GM12878 (cell line): ENCODE measurements at regions not wholly inside any gene's neighbourhood (a gene's known extent, or its start where the extent isn't known, plus 50 kb on each side); places are given as distances from the start of the nearest gene placed in this dataset.

Source experiments
- ATAC-seq: fragments of 200-7000 bp; cut with Tn5 transposase; 3 replicates; pipeline ENCODE4 v1.9.1; 2020; ENCODE audit warnings: mild to moderate bottlenecking, moderate library complexity
- BruUV-seq: library from RNA; stranded (reverse); fragments of 400-500 nt; replicated peaks from 2 replicates; lab custom pipeline; 2021; lab: Mats Ljungman, UMichigan
- CTCF ChIA-PET: fragments of 300-600 bp; sonication (Branson Sonifier 250); formaldehyde crosslinking; extraction: SDS; loops from one replicate; lab custom pipeline; 2021; ENCODE audit warnings: inconsistent platforms; lab: Yijun Ruan, JAX
- POLR2A ChIA-PET: fragments of 350-600 bp; formaldehyde crosslinking; extraction: SDS; loops from one replicate; lab custom pipeline; 2021; ENCODE audit warnings: inconsistent platforms; lab: Charles Lee
- RAD21 ChIA-PET: fragments of 300-600 bp; sonication (Branson Sonifier 250); formaldehyde crosslinking; loops from one replicate; lab custom pipeline; 2023; ENCODE audit warnings: antibody characterized with exemption; ENCODE audit not compliant: unreplicated experiment; lab: Charles Lee
- SMC1A ChIA-PET: fragments of 300-600 bp; sonication (Branson Sonifier 250); formaldehyde crosslinking; loops from one replicate; lab custom pipeline; 2023; ENCODE audit not compliant: unreplicated experiment, uncharacterized antibody; lab: Charles Lee
- DNase-seq: peaks from one replicate; pipeline ENCODE4 v3.0.0-alpha.2; 2011; ENCODE audit warnings: low read depth, low spot score
- FAIRE-seq: peaks from 3 replicates; lab custom pipeline; 2011; peaks lifted over from hg19 to GRCh38; lab: Jason Lieb, UNC
- H2AFZ ChIP-seq: 2 replicates; pipeline ENCODE4 v1.6.0; 2011; ENCODE audit warnings: low read depth, low read length, control low read depth; ENCODE audit not compliant: control insufficient read depth
- H3K27ac ChIP-seq: 2 replicates; pipeline ENCODE4 v1.5.1; 2011; ENCODE audit warnings: control low read depth; ENCODE audit not compliant: control insufficient read depth, insufficient read depth
- H3K27me3 ChIP-seq, 2 experiments: replicated peaks in 1 of 2; 2 replicates each; pipeline versions ENCODE4 v1.6.0 to v1.6.1; 2011; ENCODE audit warnings: low read length in 1 of 2; ENCODE audit not compliant: control insufficient read depth in 2 of 2, insufficient read depth in 2 of 2
- H3K36me3 ChIP-seq, 2 experiments: 2 replicates each; pipeline ENCODE4 v1.5.1; 2011; ENCODE audit warnings: low read length in 1 of 2; ENCODE audit not compliant: control insufficient read depth in 2 of 2, insufficient read depth in 2 of 2
- H3K4me1 ChIP-seq: 2 replicates; pipeline ENCODE4 v1.6.1; 2011; ENCODE audit warnings: mild to moderate bottlenecking, low read length, moderate library complexity, mixed read lengths; ENCODE audit not compliant: control insufficient read depth, insufficient read depth
- H3K4me2 ChIP-seq: 2 replicates; pipeline ENCODE4 v1.6.0; 2011; ENCODE audit warnings: control low read depth; ENCODE audit not compliant: control insufficient read depth, insufficient read depth
- H3K4me3 ChIP-seq: fragments of 200-600 bp; sonication (generic); 2 replicates; pipeline ENCODE4 v1.5.1; 2016
- H3K79me2 ChIP-seq: 2 replicates; pipeline ENCODE4 v1.6.0; 2011; ENCODE audit warnings: low read length; ENCODE audit not compliant: control insufficient read depth, insufficient read depth
- H3K9ac ChIP-seq: 2 replicates; pipeline ENCODE4 v1.8.0; 2011; ENCODE audit warnings: low read length, control low read depth, mixed read lengths; ENCODE audit not compliant: control insufficient read depth, insufficient read depth
- H3K9me3 ChIP-seq: replicated peaks from 3 replicates; pipeline ENCODE4 v1.5.1; 2011; ENCODE audit warnings: mild to moderate bottlenecking, low read length; ENCODE audit not compliant: control insufficient read depth, insufficient read depth
- H4K20me1 ChIP-seq: 2 replicates; pipeline ENCODE4 v1.6.0; 2011; ENCODE audit not compliant: control insufficient read depth, insufficient read depth
- ELK1 ChIP-seq: IDR thresholded peaks from 2 replicates; pipeline ENCODE4 v1.6.1; 2012; ENCODE audit warnings: low read depth, low read length, improper control_type of control experiment
- EP300 ChIP-seq, 2 experiments: fragments of 150-350 bp in 1 of 2; IDR thresholded peaks; 2 replicates each; pipeline ENCODE4 v1.6.1; 2011 to 2012; ENCODE audit warnings: low read depth in 2 of 2, low read length in 2 of 2, borderline replicate concordance in 1 of 2, improper control_type of control experiment in 1 of 2, inconsistent platforms in 1 of 2; ENCODE audit not compliant: control insufficient read depth in 1 of 2
- ETV6 ChIP-seq, 2 experiments: fragments of 450-650 bp in 1 of 2; IDR thresholded peaks in 1 of 2; conservative IDR thresholded peaks in 1 of 2; 2 replicates each; pipeline ENCODE4 v1.6.1; 2014; ENCODE audit warnings: antibody characterized with exemption in 1 of 2, borderline replicate concordance in 1 of 2, low read depth in 1 of 2, mild to moderate bottlenecking in 1 of 2, moderate library complexity in 1 of 2
- EZH2 ChIP-seq: IDR thresholded peaks from 2 replicates; pipeline ENCODE4 v1.6.1; 2012; ENCODE audit warnings: low read depth, mild to moderate bottlenecking, control low read depth, inconsistent platforms, low read length, borderline replicate concordance; ENCODE audit not compliant: control insufficient read depth
- NBN ChIP-seq: fragments of 450-650 bp; IDR thresholded peaks from 2 replicates; pipeline ENCODE4 v1.6.1; 2016
- PAX5 ChIP-seq: IDR thresholded peaks from 2 replicates; pipeline ENCODE4 v1.6.1; 2011; ENCODE audit warnings: low read depth, low read length, borderline replicate concordance
- POLR2A ChIP-seq: IDR thresholded peaks from 2 replicates; pipeline ENCODE4 v1.6.1; 2011; ENCODE audit warnings: low read depth, mild to moderate bottlenecking, low read length
- RUNX3 ChIP-seq: IDR thresholded peaks from 2 replicates; pipeline ENCODE4 v1.6.1; 2012; ENCODE audit warnings: low read length, inconsistent platforms
- SREBF1 ChIP-seq: IDR thresholded peaks from 2 replicates; pipeline ENCODE4 v1.6.1; 2012; ENCODE audit warnings: mild to moderate bottlenecking, low read length
- USF2 ChIP-seq: IDR thresholded peaks from 2 replicates; pipeline ENCODE4 v1.6.1; 2011; ENCODE audit warnings: low read depth, low read length, improper control_type of control experiment, borderline replicate concordance
- ZBTB4 ChIP-seq: fragments of 450-650 bp; formaldehyde crosslinking; IDR thresholded peaks from 2 replicates; pipeline ENCODE4 v1.4.0; 2022; ENCODE audit warnings: mild to moderate bottlenecking, moderate library complexity
- WGBS: methylation state at CpG from one replicate; pipeline ENCODE4 v1.1.6; 2016; ENCODE audit warnings: low lambda C conversion rate; ENCODE audit not compliant: insufficient replicate concordance, insufficient coverage; ENCODE audit errors: missing lambda C conversion rate; 5-methylcytosine and 5-hydroxymethylcytosine counted together
- in situ Hi-C: fragments of 300-500 bp; cut with MboI; formaldehyde crosslinking; loops from 9 replicates; pipeline ENCODE4 v1.14.3; 2018; ENCODE audit warnings: mixed read lengths
- intact Hi-C: fragments of 100-400 bp; cut with micrococcal nuclease; formaldehyde crosslinking; loops from one replicate; pipeline ENCODE4 v1.14.2; 2022; ENCODE audit not compliant: unreplicated experiment

DNA sequence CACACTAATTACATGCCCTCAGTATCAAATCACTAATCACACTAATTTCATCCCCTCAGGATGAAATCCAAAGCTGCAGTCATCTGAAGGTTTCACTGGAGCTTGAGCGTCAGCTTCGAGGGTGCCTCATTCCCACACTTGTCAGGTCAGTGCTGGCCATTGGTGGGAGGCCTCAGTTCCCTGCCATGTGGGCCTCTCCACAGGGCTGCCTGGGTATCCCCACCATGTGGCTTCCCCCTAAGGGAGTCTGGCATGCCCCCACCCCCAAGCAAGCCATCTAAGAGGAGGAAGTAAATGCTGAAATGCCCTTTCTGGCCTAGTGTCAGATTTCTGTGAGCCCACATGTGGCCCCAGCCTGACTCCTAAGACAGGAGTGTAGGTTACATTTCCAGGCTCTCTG lies 78.6 kb upstream of the CDH5 start:
- TF ChIP-seq USF2 (no peak), SREBF1 (no peak), EP300 (IDR thresholded peaks at IDR 0.05; ENCODE audit: borderline replicate concordance in 1 of 2, control insufficient read depth in 1 of 2, low read depth in 2 of 2, low read length in 2 of 2) (no peak), ZBTB4 (CRISPR knock-in tag) (no peak), NBN (no peak), PAX5 (no peak), RUNX3 (no peak), ELK1 (no peak), EZH2 (no peak), ETV6 (conservative IDR thresholded peaks at IDR 0.05 in 1 of 2, IDR thresholded peaks at IDR 0.05 in 1 of 2; ENCODE audit: borderline replicate concordance in 1 of 2, low read depth in 1 of 2) (no peak), POLR2A (no peak)
- RAD21 ChIA-PET = no interaction called here
- Histone ChIP-seq H3K4me2 (no peak overlapping the region), H3K4me1 (no peaks in the 10 kb centered on the region), H3K9ac (no peak overlapping the region), H4K20me1 (no peaks in the 10 kb centered on the region; the same call in 1 of the 2 replicates), H3K27ac (no peak overlapping the region), H3K79me2 (no peaks in the 10 kb centered on the region), H3K36me3 (no peaks in the 10 kb centered on the region), H3K27me3 (peaks cover 0 to under 1% of the 10 kb centered on the region in 2 experiments; a peak in 1 of 4 replicates), H3K9me3 (no peaks in the 10 kb centered on the region), H3K4me3 (no peak overlapping the region), H2AFZ (no peak overlapping the region)
- no peak for FAIRE-seq
- WGBS = 41% methylated on average over 2 of the region's 2 CpGs
- POLR2A ChIA-PET = no interaction called here
- intact Hi-C loops = no loop called here
- in situ Hi-C loops = no loop called here
- CTCF ChIA-PET = no interaction called here
- no TSS peak for BruUV-seq
- DNase-seq = no peak
- SMC1A ChIA-PET = no interaction called here
- no peak for ATAC-seq
